H9 (cell line): ENCODE measurements at regions not wholly inside any gene's neighbourhood (a gene's known extent, or its start where the extent isn't known, plus 50 kb on each side); places are given as distances from the start of the nearest gene placed in this dataset.

Experiments used
- DNase-seq: peaks from one replicate; pipeline ENCODE4 v3.0.0-alpha.2; 2017
- H2AFZ ChIP-seq: one replicate; pipeline ENCODE4 v1.6.1; 2013; ENCODE audit warnings: mild to moderate bottlenecking, low read length, control low read depth, moderate library complexity
- H2AK5ac ChIP-seq: 2 replicates; pipeline ENCODE4 v1.6.1; 2013; ENCODE audit warnings: low read length, control low read depth, mixed read lengths; ENCODE audit not compliant: insufficient read length
- H2BK120ac ChIP-seq: one replicate; pipeline ENCODE4 v1.6.1; 2013; ENCODE audit warnings: low read depth, mild to moderate bottlenecking, low read length, control low read depth, inconsistent platforms; ENCODE audit not compliant: poor library complexity, severe bottlenecking
- H2BK12ac ChIP-seq: 2 replicates; pipeline ENCODE4 v1.6.1; 2013; ENCODE audit warnings: low read length, control low read depth, mixed read lengths, low read depth; ENCODE audit not compliant: insufficient read length
- H2BK15ac ChIP-seq: 2 replicates; pipeline ENCODE4 v1.6.1; 2013; ENCODE audit warnings: low read depth, low read length, control low read depth
- H2BK20ac ChIP-seq: one replicate; pipeline ENCODE4 v1.6.1; 2013; ENCODE audit warnings: low read depth, mild to moderate bottlenecking, low read length, control low read depth, inconsistent platforms; ENCODE audit not compliant: poor library complexity, severe bottlenecking
- H2BK5ac ChIP-seq: 2 replicates; pipeline ENCODE4 v1.6.1; 2013; ENCODE audit warnings: low read length, control low read depth, mixed read lengths; ENCODE audit not compliant: insufficient read length
- H3K14ac ChIP-seq: 2 replicates; pipeline ENCODE4 v1.6.1; 2013; ENCODE audit warnings: low read length, control low read depth; ENCODE audit not compliant: insufficient read depth
- H3K18ac ChIP-seq: 2 replicates; pipeline ENCODE4 v1.6.1; 2013; ENCODE audit warnings: low read depth, mild to moderate bottlenecking, mixed read lengths, low read length, control low read depth; ENCODE audit not compliant: insufficient read length
- H3K23ac ChIP-seq: 2 replicates; pipeline ENCODE4 v1.6.1; 2013; ENCODE audit warnings: low read length, control low read depth, mixed read lengths, low read depth; ENCODE audit not compliant: insufficient read length
- H3K23me2 ChIP-seq: 2 replicates; pipeline ENCODE4 v1.6.1; 2013; ENCODE audit warnings: low read depth, mild to moderate bottlenecking, mixed read lengths, low read length, control low read depth; ENCODE audit not compliant: insufficient read length, poor library complexity, severe bottlenecking
- H3K27ac ChIP-seq: 2 replicates; pipeline ENCODE4 v1.5.1; 2013; ENCODE audit warnings: low read length, control low read depth, mixed read lengths, low read depth; ENCODE audit not compliant: insufficient read length
- H3K27me3 ChIP-seq: 2 replicates; pipeline ENCODE4 v1.6.1; 2013; ENCODE audit warnings: low read length, control low read depth, inconsistent platforms; ENCODE audit not compliant: insufficient read depth
- H3K4ac ChIP-seq: 2 replicates; pipeline ENCODE4 v1.6.1; 2013; ENCODE audit warnings: low read depth, mild to moderate bottlenecking, control low read depth, inconsistent platforms, low read length, moderate library complexity
- H3K4me1 ChIP-seq: 2 replicates; pipeline ENCODE4 v1.6.1; 2013; ENCODE audit warnings: low read length, control low read depth, inconsistent platforms; ENCODE audit not compliant: insufficient read depth
- H3K4me2 ChIP-seq: 2 replicates; pipeline ENCODE4 v1.6.1; 2013; ENCODE audit warnings: low read length, control low read depth, mixed read lengths; ENCODE audit not compliant: insufficient read length, insufficient read depth
- H3K56ac ChIP-seq: 2 replicates; pipeline ENCODE4 v1.6.1; 2013; ENCODE audit warnings: low read depth, mild to moderate bottlenecking, mixed read lengths, low read length, control low read depth; ENCODE audit not compliant: insufficient read length
- H3K79me1 ChIP-seq: 2 replicates; pipeline ENCODE4 v1.6.1; 2013; ENCODE audit warnings: low read depth, mild to moderate bottlenecking, moderate library complexity, low read length, control low read depth, inconsistent platforms; ENCODE audit not compliant: insufficient read depth, poor library complexity, severe bottlenecking
- H3K79me2 ChIP-seq: 2 replicates; pipeline ENCODE4 v1.6.1; 2013; ENCODE audit warnings: low read length, control low read depth, inconsistent platforms; ENCODE audit not compliant: insufficient read depth
- H3K9ac ChIP-seq: 2 replicates; pipeline ENCODE4 v1.6.1; 2013; ENCODE audit warnings: low read length, control low read depth, mixed read lengths; ENCODE audit not compliant: insufficient read length; ENCODE audit errors: extremely low read depth
- H3K9me3 ChIP-seq: one replicate; pipeline ENCODE4 v1.6.1; 2013; ENCODE audit warnings: low read depth, low read length, inconsistent platforms; ENCODE audit not compliant: control insufficient read depth
- H3T11ph ChIP-seq: one replicate; pipeline ENCODE4 v1.6.1; 2013; ENCODE audit warnings: mild to moderate bottlenecking, low read length, control low read depth, inconsistent platforms
- H4K20me1 ChIP-seq: one replicate; pipeline ENCODE4 v1.6.1; 2013; ENCODE audit not compliant: control insufficient read depth, insufficient read length, insufficient read depth
- H4K5ac ChIP-seq: 2 replicates; pipeline ENCODE4 v1.6.1; 2013; ENCODE audit warnings: low read depth, mild to moderate bottlenecking, mixed read lengths, low read length, control low read depth; ENCODE audit not compliant: insufficient read length
- H4K8ac ChIP-seq: replicated peaks from 2 replicates; pipeline ENCODE4 v1.6.1; 2013; ENCODE audit warnings: low read length, control low read depth, mixed read lengths, low read depth; ENCODE audit not compliant: insufficient read length
- H4K91ac ChIP-seq: 2 replicates; pipeline ENCODE4 v1.6.1; 2013; ENCODE audit warnings: low read depth, mild to moderate bottlenecking, moderate library complexity, mixed read lengths, low read length, control low read depth; ENCODE audit not compliant: insufficient read length
- H3K27ac Mint-ChIP-seq, 3 experiments: 2 replicates in 2 of 3; 3 replicates in 1 of 3; pipeline ENCODE4 v1.8.0; 2020 to 2021; ENCODE audit warnings: mixed read lengths in 3 of 3, mild to moderate bottlenecking in 1 of 3, moderate library complexity in 1 of 3
- H3K27me3 Mint-ChIP-seq: 2 replicates; pipeline ENCODE4 v1.8.0; 2021; ENCODE audit warnings: low read depth, mild to moderate bottlenecking, moderate library complexity, mixed read lengths
- H3K36me3 Mint-ChIP-seq, 3 experiments: 2 replicates in 2 of 3; 3 replicates in 1 of 3; pipeline ENCODE4 v1.8.0; 2020 to 2021; ENCODE audit warnings: low read depth in 3 of 3, mixed read lengths in 3 of 3; ENCODE audit not compliant: insufficient read depth in 1 of 3
- H3K4me1 Mint-ChIP-seq, 2 experiments: 2 replicates each; pipeline ENCODE4 v1.8.0; 2020; ENCODE audit warnings: mixed read lengths in 2 of 2
- H3K4me3 Mint-ChIP-seq, 2 experiments: 2 replicates in 1 of 2; 3 replicates in 1 of 2; pipeline ENCODE4 v1.8.0; 2020 to 2021; ENCODE audit warnings: mild to moderate bottlenecking in 2 of 2, mixed read lengths in 2 of 2, moderate library complexity in 1 of 2
- H3K9me3 Mint-ChIP-seq, 2 experiments: 2 replicates in 1 of 2; 3 replicates in 1 of 2; pipeline ENCODE4 v1.8.0; 2020; ENCODE audit warnings: mild to moderate bottlenecking in 2 of 2, mixed read lengths in 2 of 2, moderate library complexity in 1 of 2
- CTCF ChIP-seq: fragments of 200-600 bp; sonication (generic); conservative IDR thresholded peaks from 3 replicates; pipeline ENCODE4 v1.8.0; 2021; ENCODE audit warnings: antibody characterized with exemption, mild to moderate bottlenecking
- WGBS: extraction: QIAGEN DNeasy Blood & Tissue Kit; methylation state at CpG from one replicate; pipeline ENCODE4 v1.1.7; 2013; ENCODE audit warnings: missing lambda C conversion rate, low lambda C conversion rate, mixed read lengths; ENCODE audit not compliant: insufficient read length; ENCODE audit errors: extremely low coverage; 5-methylcytosine and 5-hydroxymethylcytosine counted together

GRCh38 chr14:97021001-97021400 is 223.8 kb downstream of the VRK1 start:
- DNase-seq: peak; percentile 8
- H3K9me3 ChIP-seq: no peaks in the 10 kb centered on the region
- Mint-ChIP-seq H3K4me1 (peaks cover 33 to 34% of the 10 kb centered on the region in 2 experiments), H3K4me3 (no peak overlapping the region), H3K27ac (no peak overlapping the region), H3K36me3 (no peaks in the 10 kb centered on the region; a peak in 1 of 7 replicates), H3K27me3 (no peaks in the 10 kb centered on the region; the same call in none of the 2 replicates), H3K9me3 (peaks cover 0 to 3% of the 10 kb centered on the region in 2 experiments; a peak in 3 of 5 replicates)
- no peak overlapping the region for H2AK5ac ChIP-seq
- no peak overlapping the region for H2BK5ac ChIP-seq
- no peak overlapping the region for H4K91ac ChIP-seq
- H3K4me2 ChIP-seq: no peak overlapping the region
- H3K4me1 ChIP-seq: peaks cover 22% of the 10 kb centered on the region
- H2BK20ac ChIP-seq: no peak overlapping the region
- H3K23me2 ChIP-seq: peaks cover 5% of the 10 kb centered on the region
- H3K18ac ChIP-seq: no peak overlapping the region
- no peak overlapping the region for H4K5ac ChIP-seq
- H3K23ac ChIP-seq: no peak overlapping the region
- H2BK15ac ChIP-seq: no peak overlapping the region
- no peaks in the 10 kb centered on the region for H4K20me1 ChIP-seq
- no peak overlapping the region for H3K9ac ChIP-seq
- no peak overlapping the region for H3T11ph ChIP-seq
- no peak overlapping the region for H3K4ac ChIP-seq
- no peak overlapping the region for H2BK12ac ChIP-seq
- H4K8ac ChIP-seq: no peak overlapping the region
- H2AFZ ChIP-seq: no peak overlapping the region
- no peak overlapping the region for H3K56ac ChIP-seq
- no peak overlapping the region for H3K27ac ChIP-seq
- no CpG with 5 or more reads among the region's 4 CpGs for WGBS
- no peak overlapping the region for H3K14ac ChIP-seq
- no peaks in the 10 kb centered on the region for H3K79me1 ChIP-seq
- no peak overlapping the region for H2BK120ac ChIP-seq
- no peaks in the 10 kb centered on the region for H3K79me2 ChIP-seq
- TF ChIP-seq CTCF: no peak
- H3K27me3 ChIP-seq: no peaks in the 10 kb centered on the region
